ENCODE measurements at regions not wholly inside any gene's neighbourhood (a gene's known extent, or its start where the extent isn't known, plus 50 kb on each side); places are given as distances from the start of the nearest gene placed in this dataset.

DNA sequence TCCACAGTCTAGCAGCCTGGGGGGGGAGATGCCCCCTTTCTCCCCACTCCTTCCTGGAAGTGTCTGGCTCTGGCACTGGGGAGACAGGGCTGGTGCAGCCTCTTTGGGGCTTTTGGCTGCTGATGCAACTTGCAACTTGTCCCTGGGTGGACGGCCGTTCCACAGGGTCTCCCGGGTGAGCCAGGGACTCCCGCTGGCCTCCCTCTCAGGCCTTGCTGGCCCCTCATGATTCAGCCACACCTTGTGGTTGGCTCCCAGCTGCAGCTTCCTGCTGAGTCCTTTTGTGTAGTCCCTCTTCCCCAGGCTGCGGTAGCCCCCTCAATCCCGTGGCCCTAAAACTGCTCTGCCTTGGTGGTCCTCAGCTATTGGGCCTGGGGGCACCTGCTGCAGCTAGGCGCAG is 283.5 kb downstream of the PBX3 start:
- 66% methylated on average over 7 of the region's 7 CpGs for WGBS (ENCODE audit: insufficient coverage)
- Mint-ChIP-seq H3K9me3 (no peaks in the 10 kb centered on the region), H3K27ac (no peak overlapping the region), H3K27me3 (peaks cover 13 to 31% of the 10 kb centered on the region in 2 donors), H3K4me3 (no peak overlapping the region), H3K4me1 (peaks cover 0 to 3% (median 0%) of the 10 kb centered on the region in 3 donors), H3K36me3 (no peaks in the 10 kb centered on the region)
- Histone ChIP-seq H3K27ac (ENCODE audit: low read length) (no peak overlapping the region), H3K4me3 (ENCODE audit: control insufficient read depth in 1 of 2, extremely low read depth in 1 of 2, low read length in 1 of 2) (no peak overlapping the region), H3K36me3 (ENCODE audit: control insufficient read depth in 2 of 2, extremely low read depth in 1 of 2, insufficient read depth in 1 of 2, low read length in 1 of 2) (no peaks in the 10 kb centered on the region), H3K9me3 (no peaks in the 10 kb centered on the region), H3K4me1 (ENCODE audit: control insufficient read depth in 1 of 2, extremely low read depth in 1 of 2, insufficient read depth in 2 of 2, low read length in 2 of 2) (no peaks in the 10 kb centered on the region), H3K27me3 (replicated peaks in 1 of 2; ENCODE audit: control insufficient read depth in 2 of 2, extremely low read depth in 1 of 2, insufficient read depth in 2 of 2, low read length in 1 of 2) (peaks cover 0 to 48% of the 10 kb centered on the region in 2 experiments)
- ChIA-PET POLR2A (no interaction called here), CTCF (no interaction called here)
- no peak for DNase-seq
- no peak for ATAC-seq (replicated peaks in 1 of 4)

DNA sequence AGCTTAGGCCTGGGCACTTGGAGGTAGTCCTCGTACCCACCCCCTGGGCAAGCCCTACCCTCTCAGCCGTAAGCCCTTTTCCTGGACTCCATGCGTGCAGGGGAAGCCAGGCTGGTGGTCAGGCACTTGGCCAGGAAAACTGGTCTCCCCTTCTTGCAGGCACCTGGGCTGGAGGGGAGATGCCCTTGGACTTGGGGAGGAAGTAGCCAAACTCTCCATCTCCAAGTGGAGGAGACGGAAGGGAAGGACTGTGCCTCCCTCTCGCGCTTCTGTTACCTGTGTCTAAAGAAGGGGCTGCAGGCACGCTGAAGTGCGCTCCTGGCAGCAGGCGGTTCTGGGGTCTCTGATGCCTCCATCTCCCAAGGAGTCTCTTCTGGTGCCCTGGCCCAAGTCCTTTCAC is 283.9 kb downstream of the PBX3 start:
- CTCF ChIA-PET, result no interaction called here
- Mint-ChIP-seq H3K27me3 (peaks cover 15 to 31% of the 10 kb centered on the region in 2 donors), H3K9me3 (no peaks in the 10 kb centered on the region)

DNA sequence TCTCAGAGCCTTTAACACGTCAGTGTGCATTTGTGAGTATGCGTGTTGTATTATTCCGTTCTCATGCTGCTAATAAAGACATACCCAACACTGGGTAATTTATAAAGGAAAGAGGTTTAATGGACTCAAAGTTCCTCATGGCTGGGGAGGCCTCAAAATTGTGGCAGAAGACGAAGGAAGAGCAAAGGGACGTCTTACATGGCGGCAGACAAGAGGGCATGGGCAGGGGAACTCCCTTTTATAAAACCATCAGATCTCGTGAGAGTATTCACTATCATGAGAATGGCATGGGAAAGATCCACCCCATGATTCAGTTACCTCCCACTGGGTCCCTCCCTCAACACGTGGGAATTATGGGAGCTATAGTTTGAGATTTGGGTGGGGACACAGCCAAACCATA is 285.0 kb downstream of the PBX3 start:
- H3K9me3 ChIP-seq, result no peaks in the 10 kb centered on the region
- no peak for DNase-seq
- no peaks in the 10 kb centered on the region for H3K4me1 ChIP-seq (ENCODE audit: control insufficient read depth in 1 of 2, extremely low read depth in 1 of 2, insufficient read depth in 2 of 2, low read length in 2 of 2)
- no CpG with 5 or more reads among the region's 8 CpGs for WGBS (ENCODE audit: insufficient coverage)
- H3K27me3 ChIP-seq (replicated peaks in 1 of 2; ENCODE audit: control insufficient read depth in 2 of 2, extremely low read depth in 1 of 2, insufficient read depth in 2 of 2, low read length in 1 of 2), result peaks cover 0 to 58% of the 10 kb centered on the region in 2 experiments
- no peak overlapping the region for H3K4me3 ChIP-seq (ENCODE audit: control insufficient read depth in 1 of 2, extremely low read depth in 1 of 2, low read length in 1 of 2)
- peaks cover 0 to 3% (median 0%) of the 10 kb centered on the region in 3 donors for H3K4me1 Mint-ChIP-seq
- H3K4me3 Mint-ChIP-seq, result no peak overlapping the region
- no peaks in the 10 kb centered on the region for H3K36me3 Mint-ChIP-seq
- ATAC-seq (replicated peaks in 1 of 4), result no peak
- ChIA-PET CTCF (no interaction called here), POLR2A (no interaction called here)
- peaks cover 18 to 34% of the 10 kb centered on the region in 2 donors for H3K27me3 Mint-ChIP-seq
- no peaks in the 10 kb centered on the region for H3K9me3 Mint-ChIP-seq
- H3K36me3 ChIP-seq (ENCODE audit: control insufficient read depth in 2 of 2, extremely low read depth in 1 of 2, insufficient read depth in 1 of 2, low read length in 1 of 2), result no peaks in the 10 kb centered on the region
- no peak overlapping the region for H3K27ac Mint-ChIP-seq
- no peak overlapping the region for H3K27ac ChIP-seq (ENCODE audit: low read length)

More for the DNA sequence above, 283.9 kb downstream of the PBX3 start:
- H3K27me3 ChIP-seq (replicated peaks in 1 of 2; ENCODE audit: control insufficient read depth in 2 of 2, extremely low read depth in 1 of 2, insufficient read depth in 2 of 2, low read length in 1 of 2), result peaks cover 0 to 52% of the 10 kb centered on the region in 2 experiments
- H3K4me3 ChIP-seq (ENCODE audit: control insufficient read depth in 1 of 2, extremely low read depth in 1 of 2, low read length in 1 of 2), result no peak overlapping the region
- H3K9me3 ChIP-seq, result no peaks in the 10 kb centered on the region
- Mint-ChIP-seq H3K4me1 (peaks cover 0 to 3% (median 0%) of the 10 kb centered on the region in 3 donors), H3K27ac (no peak overlapping the region), H3K4me3 (no peak overlapping the region), H3K36me3 (no peaks in the 10 kb centered on the region)
- DNase-seq (no peak), ATAC-seq (replicated peaks in 1 of 4) (no peak)
- POLR2A ChIA-PET, result no interaction called here
- H3K4me1 ChIP-seq (ENCODE audit: control insufficient read depth in 1 of 2, extremely low read depth in 1 of 2, insufficient read depth in 2 of 2, low read length in 2 of 2), result no peaks in the 10 kb centered on the region
- 97% methylated on average over 5 of the region's 9 CpGs for WGBS (ENCODE audit: insufficient coverage)
- no peak overlapping the region for H3K27ac ChIP-seq (ENCODE audit: low read length)
- H3K36me3 ChIP-seq (ENCODE audit: control insufficient read depth in 2 of 2, extremely low read depth in 1 of 2, insufficient read depth in 1 of 2, low read length in 1 of 2), result no peaks in the 10 kb centered on the region

DNA sequence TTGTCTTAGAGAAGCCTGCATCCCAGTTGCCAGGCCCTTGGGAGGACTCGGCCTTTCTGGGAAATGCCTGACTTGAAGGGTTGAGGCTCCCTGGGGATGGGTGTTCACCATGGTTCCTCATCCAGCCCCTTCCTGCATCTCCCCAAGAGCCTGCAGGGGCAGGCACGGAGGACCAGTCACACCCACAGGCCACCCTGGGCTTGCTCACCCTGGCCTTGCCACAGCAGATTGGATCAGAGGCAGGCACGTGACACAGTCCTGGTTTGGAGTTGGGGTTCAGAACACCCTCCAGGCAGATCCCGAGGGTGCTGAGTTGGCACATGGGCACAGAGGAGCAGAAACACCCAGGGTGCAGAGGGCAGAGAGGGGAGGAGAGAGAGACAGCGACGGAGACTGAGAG is 286.1 kb downstream of the PBX3 start:
- H3K4me1 Mint-ChIP-seq, result no peaks in the 10 kb centered on the region
- CTCF ChIA-PET, result no interaction called here
- no peak overlapping the region for H3K27ac Mint-ChIP-seq
- H3K36me3 ChIP-seq (ENCODE audit: control insufficient read depth in 2 of 2, extremely low read depth in 1 of 2, insufficient read depth in 1 of 2, low read length in 1 of 2), result no peaks in the 10 kb centered on the region
- H3K4me1 ChIP-seq (ENCODE audit: control insufficient read depth in 1 of 2, extremely low read depth in 1 of 2, insufficient read depth in 2 of 2, low read length in 2 of 2), result no peaks in the 10 kb centered on the region
- WGBS (ENCODE audit: insufficient coverage), result 68% methylated on average over 4 of the region's 6 CpGs
- no peaks in the 10 kb centered on the region for H3K9me3 ChIP-seq
- POLR2A ChIA-PET, result no interaction called here
- ATAC-seq (replicated peaks in 1 of 4), result no peak
- peaks cover 18 to 34% of the 10 kb centered on the region in 2 donors for H3K27me3 Mint-ChIP-seq
- peaks cover 0 to 61% of the 10 kb centered on the region in 2 experiments for H3K27me3 ChIP-seq (replicated peaks in 1 of 2; ENCODE audit: control insufficient read depth in 2 of 2, extremely low read depth in 1 of 2, insufficient read depth in 2 of 2, low read length in 1 of 2)
- no peak overlapping the region for H3K27ac ChIP-seq (ENCODE audit: low read length)
- H3K9me3 Mint-ChIP-seq, result no peaks in the 10 kb centered on the region
- DNase-seq, result no peak
- H3K4me3 ChIP-seq (ENCODE audit: control insufficient read depth in 1 of 2, extremely low read depth in 1 of 2, low read length in 1 of 2), result no peak overlapping the region
- no peak overlapping the region for H3K4me3 Mint-ChIP-seq
- H3K36me3 Mint-ChIP-seq, result no peaks in the 10 kb centered on the region

DNA sequence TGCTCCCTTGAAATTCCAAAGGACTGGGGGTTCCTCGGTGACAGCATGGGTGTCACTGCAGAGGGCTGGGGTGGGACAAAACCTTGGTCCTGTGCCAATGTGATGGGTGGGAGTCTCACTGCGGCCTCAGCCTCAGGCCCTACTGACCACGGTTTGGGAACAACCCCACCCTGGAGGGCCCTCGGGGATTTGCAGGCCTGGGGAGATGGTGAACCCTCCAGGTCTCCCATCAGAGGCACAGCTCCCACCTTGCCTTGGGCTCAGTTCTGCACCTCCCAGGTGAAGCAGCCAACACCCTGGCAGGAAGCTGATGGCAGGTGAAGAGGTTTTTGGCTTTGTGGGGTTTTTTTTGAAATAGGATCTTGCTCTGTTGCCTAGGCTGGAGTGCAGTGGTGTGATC is 286.8 kb downstream of the PBX3 start:
- no peaks in the 10 kb centered on the region for H3K4me1 Mint-ChIP-seq
- no peaks in the 10 kb centered on the region for H3K9me3 Mint-ChIP-seq
- DNase-seq, result no peak
- no peaks in the 10 kb centered on the region for H3K36me3 ChIP-seq (ENCODE audit: control insufficient read depth in 2 of 2, extremely low read depth in 1 of 2, insufficient read depth in 1 of 2, low read length in 1 of 2)
- ChIA-PET CTCF (no interaction called here), POLR2A (no interaction called here)
- ATAC-seq (replicated peaks in 1 of 4), result no peak
- H3K27ac ChIP-seq (ENCODE audit: low read length), result no peak overlapping the region
- WGBS (ENCODE audit: insufficient coverage), result 61% methylated on average over 3 of the region's 4 CpGs
- H3K27me3 Mint-ChIP-seq, result peaks cover 18 to 34% of the 10 kb centered on the region in 2 donors
- peaks cover 0 to 61% of the 10 kb centered on the region in 2 experiments for H3K27me3 ChIP-seq (replicated peaks in 1 of 2; ENCODE audit: control insufficient read depth in 2 of 2, extremely low read depth in 1 of 2, insufficient read depth in 2 of 2, low read length in 1 of 2)
- H3K4me3 Mint-ChIP-seq, result no peak overlapping the region
- no peak overlapping the region for H3K4me3 ChIP-seq (ENCODE audit: control insufficient read depth in 1 of 2, extremely low read depth in 1 of 2, low read length in 1 of 2)
- H3K9me3 ChIP-seq, result no peaks in the 10 kb centered on the region
- H3K36me3 Mint-ChIP-seq, result no peaks in the 10 kb centered on the region
- H3K27ac Mint-ChIP-seq, result no peak overlapping the region
- no peaks in the 10 kb centered on the region for H3K4me1 ChIP-seq (ENCODE audit: control insufficient read depth in 1 of 2, extremely low read depth in 1 of 2, insufficient read depth in 2 of 2, low read length in 2 of 2)

DNA sequence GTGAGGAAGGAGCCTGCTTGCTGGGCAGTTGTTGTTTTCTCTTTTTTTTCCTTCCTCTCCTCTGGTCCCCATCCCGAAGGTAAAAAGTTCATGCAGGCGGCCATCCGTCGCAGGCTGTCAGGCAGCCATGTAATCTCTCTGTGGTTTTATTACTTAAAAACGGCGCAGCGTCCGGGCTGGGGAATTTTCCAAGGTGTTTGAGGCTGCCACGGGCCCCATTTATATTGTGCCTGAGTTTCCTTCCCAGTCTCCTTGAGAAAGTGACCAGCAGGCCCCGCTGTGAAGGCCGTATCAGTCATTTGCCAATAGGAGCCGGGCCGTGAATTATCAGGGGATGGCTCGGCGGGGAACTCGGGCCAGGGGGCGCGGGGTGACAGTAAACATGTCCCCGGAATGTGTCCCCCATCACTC is 289.7 kb downstream of the PBX3 start:
- Mint-ChIP-seq H3K36me3 (no peaks in the 10 kb centered on the region), H3K4me1 (no peaks in the 10 kb centered on the region), H3K4me3 (no peak overlapping the region), H3K27ac (no peak overlapping the region), H3K9me3 (peaks cover under 1 to 9% (median 6%) of the 10 kb centered on the region in 3 donors), H3K27me3 (peaks cover 27 to 29% of the 10 kb centered on the region in 2 donors)
- H3K27me3 ChIP-seq (replicated peaks in 1 of 2; ENCODE audit: control insufficient read depth in 2 of 2, extremely low read depth in 1 of 2, insufficient read depth in 2 of 2, low read length in 1 of 2), result peaks cover 0 to 51% of the 10 kb centered on the region in 2 experiments
- ChIA-PET POLR2A (no interaction called here), CTCF (no interaction called here)
- 30% methylated on average over 17 of the region's 19 CpGs for WGBS (ENCODE audit: insufficient coverage)
- H3K9me3 ChIP-seq, result no peaks in the 10 kb centered on the region
- no peak overlapping the region for H3K4me3 ChIP-seq (ENCODE audit: control insufficient read depth in 1 of 2, extremely low read depth in 1 of 2, low read length in 1 of 2)
- ATAC-seq (replicated peaks in 1 of 4) (no peak), DNase-seq (no peak)
- H3K4me1 ChIP-seq (ENCODE audit: control insufficient read depth in 1 of 2, extremely low read depth in 1 of 2, insufficient read depth in 2 of 2, low read length in 2 of 2), result no peaks in the 10 kb centered on the region
- no peaks in the 10 kb centered on the region for H3K36me3 ChIP-seq (ENCODE audit: control insufficient read depth in 2 of 2, extremely low read depth in 1 of 2, insufficient read depth in 1 of 2, low read length in 1 of 2)
- no peak overlapping the region for H3K27ac ChIP-seq (ENCODE audit: low read length)

DNA sequence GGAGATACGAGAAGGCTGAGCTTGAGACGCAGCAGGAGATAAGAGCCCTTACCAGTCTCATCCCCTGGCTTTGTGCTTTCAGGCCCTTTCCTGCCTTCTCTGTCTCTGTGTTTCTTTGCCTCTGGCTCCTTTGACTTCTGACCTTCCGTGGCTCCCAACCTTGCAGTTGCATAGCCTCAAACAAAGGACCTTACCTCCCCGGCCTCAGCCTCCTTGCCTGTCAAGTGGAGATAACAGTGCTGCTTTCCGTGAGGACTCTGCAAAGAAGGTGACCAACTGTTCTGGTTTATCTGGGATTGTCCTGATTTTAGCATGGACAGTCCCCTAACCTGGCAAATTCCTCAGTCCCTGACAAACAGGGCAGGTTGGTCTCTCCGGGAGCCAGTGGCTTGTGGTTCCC is 287.8 kb upstream of the MVB12B start:
- no peaks in the 10 kb centered on the region for H3K36me3 ChIP-seq (ENCODE audit: control insufficient read depth in 2 of 2, extremely low read depth in 1 of 2, insufficient read depth in 1 of 2, low read length in 1 of 2)
- peaks cover 5 to 17% (median 17%) of the 10 kb centered on the region in 3 donors for H3K9me3 Mint-ChIP-seq
- H3K36me3 Mint-ChIP-seq, result no peaks in the 10 kb centered on the region
- no peak overlapping the region for H3K27ac ChIP-seq (ENCODE audit: low read length)
- H3K9me3 ChIP-seq, result no peaks in the 10 kb centered on the region
- CTCF ChIA-PET, result no interaction called here
- no peak for ATAC-seq (replicated peaks in 1 of 4)
- no peak for DNase-seq
- 82% methylated on average over 5 of the region's 6 CpGs for WGBS (ENCODE audit: insufficient coverage)
- no peak overlapping the region for H3K4me3 Mint-ChIP-seq
- no peak overlapping the region for H3K27ac Mint-ChIP-seq
- H3K4me1 ChIP-seq (ENCODE audit: control insufficient read depth in 1 of 2, extremely low read depth in 1 of 2, insufficient read depth in 2 of 2, low read length in 2 of 2), result no peaks in the 10 kb centered on the region
- peaks cover 0 to 40% of the 10 kb centered on the region in 2 experiments for H3K27me3 ChIP-seq (replicated peaks in 1 of 2; ENCODE audit: control insufficient read depth in 2 of 2, extremely low read depth in 1 of 2, insufficient read depth in 2 of 2, low read length in 1 of 2)
- peaks cover 19 to 27% of the 10 kb centered on the region in 2 donors for H3K27me3 Mint-ChIP-seq
- H3K4me1 Mint-ChIP-seq, result no peaks in the 10 kb centered on the region
- no peak overlapping the region for H3K4me3 ChIP-seq (ENCODE audit: control insufficient read depth in 1 of 2, extremely low read depth in 1 of 2, low read length in 1 of 2)
- POLR2A ChIA-PET, result no interaction called here
